Stomach (tissue), 4 donors: ENCODE measurements at regions not wholly inside any gene's neighbourhood (a gene's known extent, or its start where the extent isn't known, plus 50 kb on each side); places are given as distances from the start of the nearest gene placed in this dataset.

Experiments
- EP300 ChIP-seq: sonication (generic); formaldehyde crosslinking; IDR thresholded peaks from one replicate; pipeline ENCODE4 v1.6.1; 2017; ENCODE audit warnings: antibody characterized with exemption
- POLR2A ChIP-seq, 4 donors: fragments of 450-650 bp; IDR thresholded peaks; one replicate each; pipeline ENCODE4 v1.6.1; 2016; ENCODE audit warnings: antibody characterized with exemption in 4 of 4, control low read depth in 2 of 4, mild to moderate bottlenecking in 1 of 4, moderate library complexity in 1 of 4
- POLR2AphosphoS5 ChIP-seq, 3 donors: sonication (generic); formaldehyde crosslinking; IDR thresholded peaks; one replicate each; pipeline ENCODE4 v1.6.1; 2016; ENCODE audit warnings: antibody characterized with exemption in 3 of 3
- TF ChIP-seq, protein P1 (sequence below), 7 experiments: fragments of 450-650 bp in 4 of 7; fragments of 200-600 bp in 3 of 7; sonication (generic) in 3 of 7; IDR thresholded peaks; one replicate each; pipeline ENCODE4 v1.5.1; 2016 to 2019; ENCODE audit warnings: antibody characterized with exemption in 7 of 7, control low read depth in 2 of 7, mild to moderate bottlenecking in 1 of 7

DNA sequence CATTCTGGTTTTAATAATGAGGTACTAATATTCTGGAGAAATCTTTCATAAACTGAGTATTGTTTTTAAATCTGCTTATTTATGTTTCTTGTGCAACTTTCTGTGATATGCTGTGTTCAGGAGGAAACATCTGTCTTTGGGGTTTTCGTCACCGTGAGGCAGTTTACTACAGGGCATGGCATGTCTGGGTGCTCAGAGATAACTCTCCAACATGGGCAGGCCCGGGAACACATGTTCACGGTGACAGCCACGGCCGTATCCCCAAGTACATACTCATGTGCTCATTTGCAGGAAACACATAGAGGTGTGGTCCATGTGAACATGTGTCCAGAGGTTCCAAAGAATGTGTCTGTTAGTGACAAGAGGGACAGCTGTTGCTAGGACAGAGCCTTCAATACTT, 62.1 kb upstream of the CNKSR3 start:
- TF ChIP-seq, protein P1, sequence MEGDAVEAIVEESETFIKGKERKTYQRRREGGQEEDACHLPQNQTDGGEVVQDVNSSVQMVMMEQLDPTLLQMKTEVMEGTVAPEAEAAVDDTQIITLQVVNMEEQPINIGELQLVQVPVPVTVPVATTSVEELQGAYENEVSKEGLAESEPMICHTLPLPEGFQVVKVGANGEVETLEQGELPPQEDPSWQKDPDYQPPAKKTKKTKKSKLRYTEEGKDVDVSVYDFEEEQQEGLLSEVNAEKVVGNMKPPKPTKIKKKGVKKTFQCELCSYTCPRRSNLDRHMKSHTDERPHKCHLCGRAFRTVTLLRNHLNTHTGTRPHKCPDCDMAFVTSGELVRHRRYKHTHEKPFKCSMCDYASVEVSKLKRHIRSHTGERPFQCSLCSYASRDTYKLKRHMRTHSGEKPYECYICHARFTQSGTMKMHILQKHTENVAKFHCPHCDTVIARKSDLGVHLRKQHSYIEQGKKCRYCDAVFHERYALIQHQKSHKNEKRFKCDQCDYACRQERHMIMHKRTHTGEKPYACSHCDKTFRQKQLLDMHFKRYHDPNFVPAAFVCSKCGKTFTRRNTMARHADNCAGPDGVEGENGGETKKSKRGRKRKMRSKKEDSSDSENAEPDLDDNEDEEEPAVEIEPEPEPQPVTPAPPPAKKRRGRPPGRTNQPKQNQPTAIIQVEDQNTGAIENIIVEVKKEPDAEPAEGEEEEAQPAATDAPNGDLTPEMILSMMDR (IDR thresholded peaks at IDR 0.05): no peak
- TF ChIP-seq POLR2A (IDR thresholded peaks at IDR 0.05) (no peak), EP300 (no peak), POLR2AphosphoS5 (IDR thresholded peaks at IDR 0.05) (no peak)
